ENCODE measurements at regions not wholly inside any gene's neighbourhood (a gene's known extent, or its start where the extent isn't known, plus 50 kb on each side); places are given as distances from the start of the nearest gene placed in this dataset.

- no peak for TF ChIP-seq POLR2A (IDR thresholded peaks at IDR 0.05)
- no peak for TF ChIP-seq CTCF (IDR thresholded peaks at IDR 0.05)
- TF ChIP-seq POLR2AphosphoS5 (IDR thresholded peaks at IDR 0.05): no peak
- TF ChIP-seq EP300 (IDR thresholded peaks at IDR 0.05): no peak
Observed at GRCh38 chr1:14090062-14090461, 390.1 kb downstream of the PRDM2 start.
